ENCODE measurements at regions not wholly inside any gene's neighbourhood (a gene's known extent, or its start where the extent isn't known, plus 50 kb on each side); places are given as distances from the start of the nearest gene placed in this dataset.
A peak's percentile ranks its signal among the peaks of the same experiment; 100 is the strongest.

- TF ChIP-seq CTCF (IDR thresholded peaks at IDR 0.05; ENCODE audit: partially characterized antibody, unreplicated experiment) = no peak
- no peaks in the 10 kb centered on the region for H3K27me3 Mint-ChIP-seq (ENCODE audit: unreplicated experiment)
- no peak overlapping the region for H3K4me3 Mint-ChIP-seq (ENCODE audit: unreplicated experiment)
- H3K4me1 Mint-ChIP-seq (ENCODE audit: low read depth, unreplicated experiment) = no peaks in the 10 kb centered on the region
- H3K27ac Mint-ChIP-seq (ENCODE audit: unreplicated experiment) = no peak overlapping the region
- no peaks in the 10 kb centered on the region for H3K36me3 Mint-ChIP-seq (ENCODE audit: unreplicated experiment)
- no peaks in the 10 kb centered on the region for H3K9me3 Mint-ChIP-seq (ENCODE audit: unreplicated experiment)
- DNase-seq = no peak
These were observed 274.0 kb upstream of the GLI3 start for GRCh38 chr7:42511027-42511426.

GRCh38 chr7:42506097-42506496 lies 269.1 kb upstream of the GLI3 start:
- no peak overlapping the region for H3K4me3 Mint-ChIP-seq (ENCODE audit: unreplicated experiment)
- DNase-seq = no peak
- peaks cover 1% of the 10 kb centered on the region for H3K9me3 Mint-ChIP-seq (ENCODE audit: unreplicated experiment)
- H3K27ac Mint-ChIP-seq (ENCODE audit: unreplicated experiment) = no peak overlapping the region
- no peaks in the 10 kb centered on the region for H3K36me3 Mint-ChIP-seq (ENCODE audit: unreplicated experiment)
- no peak for TF ChIP-seq CTCF (IDR thresholded peaks at IDR 0.05; ENCODE audit: partially characterized antibody, unreplicated experiment)
- H3K4me1 Mint-ChIP-seq (ENCODE audit: low read depth, unreplicated experiment) = no peaks in the 10 kb centered on the region
- H3K27me3 Mint-ChIP-seq (ENCODE audit: unreplicated experiment) = no peaks in the 10 kb centered on the region

GRCh38 chr7:42502022-42502421 lies 265.0 kb upstream of the GLI3 start:
- no peak for TF ChIP-seq CTCF (IDR thresholded peaks at IDR 0.05; ENCODE audit: partially characterized antibody, unreplicated experiment)
- no peaks in the 10 kb centered on the region for H3K36me3 Mint-ChIP-seq (ENCODE audit: unreplicated experiment)
- no peaks in the 10 kb centered on the region for H3K4me1 Mint-ChIP-seq (ENCODE audit: low read depth, unreplicated experiment)
- no peak overlapping the region for H3K4me3 Mint-ChIP-seq (ENCODE audit: unreplicated experiment)
- no peaks in the 10 kb centered on the region for H3K27me3 Mint-ChIP-seq (ENCODE audit: unreplicated experiment)
- peaks cover 1% of the 10 kb centered on the region for H3K9me3 Mint-ChIP-seq (ENCODE audit: unreplicated experiment)
- DNase-seq = no peak
- H3K27ac Mint-ChIP-seq (ENCODE audit: unreplicated experiment) = no peak overlapping the region

- H3K9me3 Mint-ChIP-seq (ENCODE audit: unreplicated experiment) = peaks cover 3% of the 10 kb centered on the region
- no peak for DNase-seq
- H3K4me3 Mint-ChIP-seq (ENCODE audit: unreplicated experiment) = no peak overlapping the region
- no peak overlapping the region for H3K27ac Mint-ChIP-seq (ENCODE audit: unreplicated experiment)
- no peak for TF ChIP-seq CTCF (IDR thresholded peaks at IDR 0.05; ENCODE audit: partially characterized antibody, unreplicated experiment)
- H3K27me3 Mint-ChIP-seq (ENCODE audit: unreplicated experiment) = no peaks in the 10 kb centered on the region
- no peaks in the 10 kb centered on the region for H3K36me3 Mint-ChIP-seq (ENCODE audit: unreplicated experiment)
- H3K4me1 Mint-ChIP-seq (ENCODE audit: low read depth, unreplicated experiment) = peaks cover 9% of the 10 kb centered on the region
These were observed 258.2 kb upstream of the GLI3 start for GRCh38 chr7:42495256-42495655.

- H3K27me3 Mint-ChIP-seq (ENCODE audit: unreplicated experiment) = no peaks in the 10 kb centered on the region
- peaks cover 9% of the 10 kb centered on the region for H3K4me1 Mint-ChIP-seq (ENCODE audit: low read depth, unreplicated experiment)
- no peak for DNase-seq
- peaks cover 3% of the 10 kb centered on the region for H3K9me3 Mint-ChIP-seq (ENCODE audit: unreplicated experiment)
- no peak overlapping the region for H3K27ac Mint-ChIP-seq (ENCODE audit: unreplicated experiment)
- H3K4me3 Mint-ChIP-seq (ENCODE audit: unreplicated experiment) = peak overlapping the region; percentile 39
- TF ChIP-seq CTCF (IDR thresholded peaks at IDR 0.05; ENCODE audit: partially characterized antibody, unreplicated experiment) = no peak
- H3K36me3 Mint-ChIP-seq (ENCODE audit: unreplicated experiment) = no peaks in the 10 kb centered on the region
These were observed 257.7 kb upstream of the GLI3 start for GRCh38 chr7:42494736-42495135.
